Panc1 (cell line): ENCODE measurements at regions not wholly inside any gene's neighbourhood (a gene's known extent, or its start where the extent isn't known, plus 50 kb on each side); places are given as distances from the start of the nearest gene placed in this dataset.

Experiments used
- CTCF ChIP-seq: fragments of 450-650 bp; IDR thresholded peaks from 2 replicates; pipeline ENCODE4 v1.5.1; 2017; ENCODE audit warnings: mild to moderate bottlenecking
- POLR2AphosphoS5 ChIP-seq: IDR thresholded peaks from 2 replicates; pipeline ENCODE4 v1.6.1; 2012; ENCODE audit warnings: mild to moderate bottlenecking, low read depth, low read length, moderate library complexity
- SIN3A ChIP-seq: IDR thresholded peaks from 2 replicates; pipeline ENCODE4 v1.6.1; 2012; ENCODE audit warnings: low read depth, mild to moderate bottlenecking, low read length, moderate library complexity, borderline replicate concordance; ENCODE audit not compliant: insufficient read depth
- TCF7L2 ChIP-seq: IDR thresholded peaks from 2 replicates; pipeline ENCODE4 v1.6.1; 2011; ENCODE audit warnings: mild to moderate bottlenecking, low read depth, low read length, inconsistent platforms
- TF ChIP-seq, protein P1 (sequence below), 2 experiments: IDR thresholded peaks; 2 replicates each; pipeline ENCODE4 v1.6.1; 2011 to 2012; ENCODE audit warnings: low read depth in 2 of 2, control low read depth in 1 of 2, low read length in 1 of 2, mild to moderate bottlenecking in 1 of 2, moderate library complexity in 1 of 2; ENCODE audit not compliant: insufficient read depth in 1 of 2

- TF ChIP-seq, protein P1, sequence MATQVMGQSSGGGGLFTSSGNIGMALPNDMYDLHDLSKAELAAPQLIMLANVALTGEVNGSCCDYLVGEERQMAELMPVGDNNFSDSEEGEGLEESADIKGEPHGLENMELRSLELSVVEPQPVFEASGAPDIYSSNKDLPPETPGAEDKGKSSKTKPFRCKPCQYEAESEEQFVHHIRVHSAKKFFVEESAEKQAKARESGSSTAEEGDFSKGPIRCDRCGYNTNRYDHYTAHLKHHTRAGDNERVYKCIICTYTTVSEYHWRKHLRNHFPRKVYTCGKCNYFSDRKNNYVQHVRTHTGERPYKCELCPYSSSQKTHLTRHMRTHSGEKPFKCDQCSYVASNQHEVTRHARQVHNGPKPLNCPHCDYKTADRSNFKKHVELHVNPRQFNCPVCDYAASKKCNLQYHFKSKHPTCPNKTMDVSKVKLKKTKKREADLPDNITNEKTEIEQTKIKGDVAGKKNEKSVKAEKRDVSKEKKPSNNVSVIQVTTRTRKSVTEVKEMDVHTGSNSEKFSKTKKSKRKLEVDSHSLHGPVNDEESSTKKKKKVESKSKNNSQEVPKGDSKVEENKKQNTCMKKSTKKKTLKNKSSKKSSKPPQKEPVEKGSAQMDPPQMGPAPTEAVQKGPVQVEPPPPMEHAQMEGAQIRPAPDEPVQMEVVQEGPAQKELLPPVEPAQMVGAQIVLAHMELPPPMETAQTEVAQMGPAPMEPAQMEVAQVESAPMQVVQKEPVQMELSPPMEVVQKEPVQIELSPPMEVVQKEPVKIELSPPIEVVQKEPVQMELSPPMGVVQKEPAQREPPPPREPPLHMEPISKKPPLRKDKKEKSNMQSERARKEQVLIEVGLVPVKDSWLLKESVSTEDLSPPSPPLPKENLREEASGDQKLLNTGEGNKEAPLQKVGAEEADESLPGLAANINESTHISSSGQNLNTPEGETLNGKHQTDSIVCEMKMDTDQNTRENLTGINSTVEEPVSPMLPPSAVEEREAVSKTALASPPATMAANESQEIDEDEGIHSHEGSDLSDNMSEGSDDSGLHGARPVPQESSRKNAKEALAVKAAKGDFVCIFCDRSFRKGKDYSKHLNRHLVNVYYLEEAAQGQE (IDR thresholded peaks at IDR 0.05; ENCODE audit: insufficient read depth in 1 of 2, low read depth in 2 of 2, low read length in 1 of 2): no peak
- TF ChIP-seq SIN3A (no peak), CTCF (no peak), TCF7L2 (no peak), POLR2AphosphoS5 (no peak)
Observed at GRCh38 chr13:79932556-79932955, 408.4 kb downstream of the SPRY2 start.
